ENCODE measurements at regions not wholly inside any gene's neighbourhood (a gene's known extent, or its start where the extent isn't known, plus 50 kb on each side); places are given as distances from the start of the nearest gene placed in this dataset.
"Not testable (repeated sequence)": the region's sequence is repeated elsewhere in the genome, so short reads cannot be mapped to it uniquely, and the experiment has no call there.

- H3K36me3 Mint-ChIP-seq (ENCODE audit: unreplicated experiment), result no peaks in the 10 kb centered on the region
- H3K9me3 Mint-ChIP-seq (ENCODE audit: unreplicated experiment), result no peaks in the 10 kb centered on the region
- no peak for DNase-seq (ENCODE audit: extremely low spot score, unreplicated experiment)
- no peak overlapping the region for H3K27ac Mint-ChIP-seq (ENCODE audit: unreplicated experiment)
- TF ChIP-seq, protein P1, sequence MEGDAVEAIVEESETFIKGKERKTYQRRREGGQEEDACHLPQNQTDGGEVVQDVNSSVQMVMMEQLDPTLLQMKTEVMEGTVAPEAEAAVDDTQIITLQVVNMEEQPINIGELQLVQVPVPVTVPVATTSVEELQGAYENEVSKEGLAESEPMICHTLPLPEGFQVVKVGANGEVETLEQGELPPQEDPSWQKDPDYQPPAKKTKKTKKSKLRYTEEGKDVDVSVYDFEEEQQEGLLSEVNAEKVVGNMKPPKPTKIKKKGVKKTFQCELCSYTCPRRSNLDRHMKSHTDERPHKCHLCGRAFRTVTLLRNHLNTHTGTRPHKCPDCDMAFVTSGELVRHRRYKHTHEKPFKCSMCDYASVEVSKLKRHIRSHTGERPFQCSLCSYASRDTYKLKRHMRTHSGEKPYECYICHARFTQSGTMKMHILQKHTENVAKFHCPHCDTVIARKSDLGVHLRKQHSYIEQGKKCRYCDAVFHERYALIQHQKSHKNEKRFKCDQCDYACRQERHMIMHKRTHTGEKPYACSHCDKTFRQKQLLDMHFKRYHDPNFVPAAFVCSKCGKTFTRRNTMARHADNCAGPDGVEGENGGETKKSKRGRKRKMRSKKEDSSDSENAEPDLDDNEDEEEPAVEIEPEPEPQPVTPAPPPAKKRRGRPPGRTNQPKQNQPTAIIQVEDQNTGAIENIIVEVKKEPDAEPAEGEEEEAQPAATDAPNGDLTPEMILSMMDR (IDR thresholded peaks at IDR 0.05), result no peak
- peaks cover 2% of the 10 kb centered on the region for H3K27me3 Mint-ChIP-seq (ENCODE audit: unreplicated experiment)
- no peak overlapping the region for H3K4me3 Mint-ChIP-seq (ENCODE audit: unreplicated experiment)
- peaks cover 17% of the 10 kb centered on the region for H3K4me1 Mint-ChIP-seq (ENCODE audit: unreplicated experiment)
Observed at GRCh38 chr7:29626730-29627129, 63.1 kb downstream of the PRR15 start.

GRCh38 chr7:29627631-29628030 lies 64.0 kb downstream of the PRR15 start:
- Mint-ChIP-seq H3K4me3 (ENCODE audit: unreplicated experiment) (no peak overlapping the region), H3K36me3 (ENCODE audit: unreplicated experiment) (no peaks in the 10 kb centered on the region), H3K4me1 (ENCODE audit: unreplicated experiment) (peaks cover 12% of the 10 kb centered on the region), H3K27me3 (ENCODE audit: unreplicated experiment) (peaks cover 2% of the 10 kb centered on the region), H3K27ac (ENCODE audit: unreplicated experiment) (no peak overlapping the region), H3K9me3 (ENCODE audit: unreplicated experiment) (no peaks in the 10 kb centered on the region)
- DNase-seq (ENCODE audit: extremely low spot score, unreplicated experiment), result no peak
- TF ChIP-seq, protein P1 (IDR thresholded peaks at IDR 0.05), result no peak

DNA sequence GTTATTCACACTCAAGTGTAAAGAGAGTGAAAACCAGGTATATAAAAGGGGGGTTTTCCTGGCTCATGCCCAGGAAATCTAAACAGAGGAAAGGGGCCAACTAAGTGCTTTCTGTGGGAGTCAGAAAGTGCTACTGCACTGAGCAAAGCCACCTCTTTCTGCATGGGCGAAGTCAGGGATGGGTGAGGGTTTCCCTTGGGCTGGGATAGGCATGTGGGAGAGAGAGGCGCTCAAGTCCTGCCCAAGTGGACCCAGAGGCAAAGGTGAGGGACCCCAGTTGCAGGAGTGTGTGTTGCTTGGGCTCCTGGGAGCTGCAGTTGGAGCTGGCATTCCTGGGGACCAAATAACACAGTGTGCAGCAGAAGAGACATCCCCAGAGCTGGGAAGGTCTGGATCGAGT lies 65.9 kb downstream of the PRR15 start:
- Mint-ChIP-seq H3K4me1 (ENCODE audit: unreplicated experiment) (no peaks in the 10 kb centered on the region), H3K36me3 (ENCODE audit: unreplicated experiment) (no peaks in the 10 kb centered on the region), H3K9me3 (ENCODE audit: unreplicated experiment) (no peaks in the 10 kb centered on the region), H3K27me3 (ENCODE audit: unreplicated experiment) (peaks cover 2% of the 10 kb centered on the region), H3K4me3 (ENCODE audit: unreplicated experiment) (no peak overlapping the region), H3K27ac (ENCODE audit: unreplicated experiment) (no peak overlapping the region)
- TF ChIP-seq, protein P1 (IDR thresholded peaks at IDR 0.05), result no peak
- DNase-seq (ENCODE audit: extremely low spot score, unreplicated experiment), result no peak

DNA sequence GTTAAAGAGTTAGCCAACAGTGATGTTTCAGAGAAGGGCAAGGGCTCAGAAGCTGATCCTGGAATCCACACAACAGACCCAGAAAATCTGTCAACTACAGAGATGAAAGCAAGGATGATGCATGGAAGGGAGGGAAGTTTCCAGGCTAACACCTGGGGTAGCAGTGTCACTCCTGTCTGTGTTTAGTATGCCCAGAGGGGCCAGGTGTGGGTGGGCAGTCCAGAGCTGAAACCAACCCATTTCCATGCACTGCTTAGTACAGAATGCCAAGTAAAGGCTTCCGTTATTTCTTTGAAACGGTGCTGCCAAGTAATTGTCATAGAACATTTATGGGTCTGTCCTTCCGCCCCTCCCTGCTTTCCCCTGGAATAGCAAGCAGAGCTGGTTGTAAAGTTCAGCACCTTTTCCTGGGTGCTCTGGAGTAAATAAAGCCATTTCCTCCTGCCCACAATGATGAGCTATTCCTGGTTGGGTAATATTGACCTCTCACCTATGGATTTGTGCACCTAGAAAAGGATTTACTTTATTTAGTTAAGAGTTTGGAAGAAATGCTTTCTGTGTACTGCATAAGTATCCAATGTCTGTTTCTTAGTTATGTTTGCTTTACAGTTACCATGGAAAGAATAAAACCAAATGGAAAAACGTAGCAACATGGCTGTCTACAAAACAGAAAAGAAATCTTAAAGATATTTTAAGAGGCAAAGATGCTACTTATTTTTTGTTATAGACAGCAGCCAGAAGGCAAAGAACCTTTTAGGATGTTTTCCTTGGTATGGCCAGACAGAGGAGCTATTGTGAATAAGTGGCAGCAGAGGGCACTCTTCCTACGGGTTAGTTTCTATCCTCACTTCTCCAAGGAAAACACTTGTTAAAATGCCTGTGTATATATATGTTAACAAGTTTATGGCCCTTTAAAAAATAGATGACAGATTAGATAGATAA lies 71.7 kb downstream of the PRR15 start:
- H3K27ac Mint-ChIP-seq (ENCODE audit: unreplicated experiment); H3K4me1 Mint-ChIP-seq (ENCODE audit: unreplicated experiment); H3K9me3 Mint-ChIP-seq (ENCODE audit: unreplicated experiment); DNase-seq (ENCODE audit: extremely low spot score, unreplicated experiment); H3K4me3 Mint-ChIP-seq (ENCODE audit: unreplicated experiment); H3K36me3 Mint-ChIP-seq (ENCODE audit: unreplicated experiment); H3K27me3 Mint-ChIP-seq (ENCODE audit: unreplicated experiment): not testable (repeated sequence)
- TF ChIP-seq, protein P1 (IDR thresholded peaks at IDR 0.05), result peak; percentile 72

GRCh38 chr7:29636009-29636351 lies 72.3 kb downstream of the PRR15 start:
- TF ChIP-seq, protein P1 (IDR thresholded peaks at IDR 0.05), result no peak
- Mint-ChIP-seq H3K27ac (ENCODE audit: unreplicated experiment) (no peak overlapping the region), H3K36me3 (ENCODE audit: unreplicated experiment) (no peaks in the 10 kb centered on the region), H3K27me3 (ENCODE audit: unreplicated experiment) (no peaks in the 10 kb centered on the region), H3K4me3 (ENCODE audit: unreplicated experiment) (no peak overlapping the region), H3K4me1 (ENCODE audit: unreplicated experiment) (peaks cover 6% of the 10 kb centered on the region), H3K9me3 (ENCODE audit: unreplicated experiment) (no peaks in the 10 kb centered on the region)
- DNase-seq (ENCODE audit: extremely low spot score, unreplicated experiment), result no peak

Measured in osteocyte (in vitro differentiated cells).